Vagina (tissue), 2 donors: ENCODE measurements at regions not wholly inside any gene's neighbourhood (a gene's known extent, or its start where the extent isn't known, plus 50 kb on each side); places are given as distances from the start of the nearest gene placed in this dataset.

Experiments used
- DNase-seq, 2 donors: peaks; one replicate each; pipeline ENCODE4 v3.0.0-alpha.2; 2017; ENCODE audit errors: extremely low spot score in 2 of 2
- H3K27ac ChIP-seq: fragments of 200-600 bp; sonication (generic); one replicate; pipeline ENCODE4 v1.5.1; 2019
- H3K27me3 ChIP-seq: fragments of 200-600 bp; sonication (generic); one replicate; pipeline ENCODE4 v1.5.1; 2019
- H3K36me3 ChIP-seq, 2 donors: fragments of 200-600 bp; sonication (generic); one replicate each; pipeline ENCODE4 v1.5.1; 2017 to 2019
- H3K4me1 ChIP-seq: fragments of 200-600 bp; sonication (generic); one replicate; pipeline ENCODE4 v1.5.1; 2019
- H3K4me3 ChIP-seq, 2 donors: fragments of 200-600 bp; sonication (generic); 1 replicate in 1 of 2; 2 replicates in 1 of 2; pipeline ENCODE4 v1.5.1; 2016 to 2019
- H3K9me3 ChIP-seq: fragments of 200-600 bp; sonication (generic); one replicate; pipeline ENCODE4 v1.5.1; 2019
- CTCF ChIP-seq, 3 experiments: fragments of 450-650 bp in 2 of 3; fragments of 200-600 bp in 1 of 3; sonication (generic) in 1 of 3; IDR thresholded peaks; one replicate each; pipeline ENCODE4 v1.5.1; 2017 to 2019; ENCODE audit warnings: antibody characterized with exemption in 3 of 3, mild to moderate bottlenecking in 2 of 3, moderate library complexity in 2 of 3
- POLR2A ChIP-seq, 2 donors: fragments of 450-650 bp; IDR thresholded peaks; one replicate each; pipeline ENCODE4 v1.6.1; 2017; ENCODE audit warnings: antibody characterized with exemption in 2 of 2, mild to moderate bottlenecking in 2 of 2, moderate library complexity in 2 of 2
- POLR2AphosphoS5 ChIP-seq, 2 donors: sonication (generic); formaldehyde crosslinking; IDR thresholded peaks; one replicate each; pipeline ENCODE4 v1.9.0; 2017; ENCODE audit warnings: antibody characterized with exemption in 2 of 2, mild to moderate bottlenecking in 2 of 2, low read depth in 1 of 2; ENCODE audit not compliant: insufficient read depth in 1 of 2
- intact Hi-C: fragments of 100-400 bp; cut with DNase I; formaldehyde crosslinking; loops from one replicate; pipeline ENCODE4 v1.15.1; 2023

GRCh38 chr5:124133406-124133805, 613.0 kb downstream of the ZNF608 start:
- H3K36me3 ChIP-seq = no peaks in the 10 kb centered on the region
- H3K27me3 ChIP-seq = no peaks in the 10 kb centered on the region
- intact Hi-C loops = no loop called here
- DNase-seq = no peak
- no peaks in the 10 kb centered on the region for H3K4me1 ChIP-seq
- TF ChIP-seq POLR2AphosphoS5 (IDR thresholded peaks at IDR 0.05; ENCODE audit: insufficient read depth in 1 of 2, low read depth in 1 of 2) = no peak
- TF ChIP-seq CTCF (IDR thresholded peaks at IDR 0.05) = no peak
- TF ChIP-seq POLR2A (IDR thresholded peaks at IDR 0.05) = no peak
- no peaks in the 10 kb centered on the region for H3K9me3 ChIP-seq
- no peak overlapping the region for H3K27ac ChIP-seq
- H3K4me3 ChIP-seq = no peak overlapping the region

DNA sequence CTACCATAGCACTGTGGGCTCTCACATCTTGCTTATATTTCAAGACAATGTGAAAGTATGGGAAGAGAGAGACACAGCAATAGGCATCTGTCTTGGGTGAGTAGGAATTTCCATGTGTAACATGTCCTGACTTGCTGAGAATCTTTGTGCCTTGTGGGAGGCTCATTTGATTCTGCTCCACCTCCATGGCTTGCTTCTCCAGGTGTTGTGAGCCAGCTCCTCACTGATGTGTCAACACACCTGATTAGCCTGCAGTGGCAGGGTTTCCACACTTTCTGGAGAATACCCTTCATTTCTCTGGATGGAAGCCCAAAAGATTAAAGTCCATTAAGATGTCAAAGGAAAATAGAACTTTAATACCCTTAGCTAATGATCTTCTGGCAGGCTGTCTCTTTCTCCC, 613.6 kb downstream of the ZNF608 start:
- no peaks in the 10 kb centered on the region for H3K9me3 ChIP-seq
- H3K4me3 ChIP-seq = no peak overlapping the region
- no peak overlapping the region for H3K27ac ChIP-seq
- H3K36me3 ChIP-seq = no peaks in the 10 kb centered on the region
- TF ChIP-seq POLR2A (IDR thresholded peaks at IDR 0.05) = no peak
- no peaks in the 10 kb centered on the region for H3K27me3 ChIP-seq
- DNase-seq = no peak
- intact Hi-C loops = no loop called here
- peaks cover 4% of the 10 kb centered on the region for H3K4me1 ChIP-seq

DNA sequence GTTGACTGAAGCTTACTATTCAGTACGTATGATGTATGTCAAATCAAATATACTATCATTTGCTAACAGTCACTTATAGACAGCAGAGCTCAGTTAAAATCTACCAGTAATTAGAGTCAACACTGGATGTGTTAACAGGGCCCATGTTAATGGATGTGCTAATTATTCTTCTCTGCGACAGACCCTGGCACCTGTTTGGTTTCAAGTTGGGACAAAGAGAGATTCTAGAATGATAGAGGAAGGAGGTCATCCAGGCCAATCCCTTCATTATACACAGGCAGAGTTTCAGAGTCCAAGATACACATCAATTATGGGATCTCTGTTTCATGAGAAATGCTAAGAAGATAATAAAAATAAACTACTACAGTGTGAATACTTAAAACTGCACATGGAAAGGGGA, 615.0 kb downstream of the ZNF608 start:
- no peak for DNase-seq
- H3K27ac ChIP-seq = no peak overlapping the region
- intact Hi-C loops = no loop called here
- no peaks in the 10 kb centered on the region for H3K27me3 ChIP-seq
- H3K36me3 ChIP-seq = no peaks in the 10 kb centered on the region
- no peaks in the 10 kb centered on the region for H3K9me3 ChIP-seq
- H3K4me1 ChIP-seq = peaks cover 12% of the 10 kb centered on the region
- TF ChIP-seq POLR2AphosphoS5 (IDR thresholded peaks at IDR 0.05; ENCODE audit: insufficient read depth in 1 of 2, low read depth in 1 of 2) (no peak), POLR2A (IDR thresholded peaks at IDR 0.05) (no peak), CTCF (IDR thresholded peaks at IDR 0.05) (no peak)
- no peak overlapping the region for H3K4me3 ChIP-seq

GRCh38 chr5:124130816-124131215, 615.6 kb downstream of the ZNF608 start:
- Histone ChIP-seq H3K4me1 (peaks cover 12% of the 10 kb centered on the region), H3K4me3 (no peak overlapping the region), H3K27me3 (no peaks in the 10 kb centered on the region), H3K36me3 (no peaks in the 10 kb centered on the region), H3K27ac (no peak overlapping the region), H3K9me3 (no peaks in the 10 kb centered on the region)
- intact Hi-C loops = no loop called here
- no peak for DNase-seq
- TF ChIP-seq CTCF (IDR thresholded peaks at IDR 0.05) (no peak), POLR2AphosphoS5 (IDR thresholded peaks at IDR 0.05; ENCODE audit: insufficient read depth in 1 of 2, low read depth in 1 of 2) (no peak), POLR2A (IDR thresholded peaks at IDR 0.05) (no peak)

DNA sequence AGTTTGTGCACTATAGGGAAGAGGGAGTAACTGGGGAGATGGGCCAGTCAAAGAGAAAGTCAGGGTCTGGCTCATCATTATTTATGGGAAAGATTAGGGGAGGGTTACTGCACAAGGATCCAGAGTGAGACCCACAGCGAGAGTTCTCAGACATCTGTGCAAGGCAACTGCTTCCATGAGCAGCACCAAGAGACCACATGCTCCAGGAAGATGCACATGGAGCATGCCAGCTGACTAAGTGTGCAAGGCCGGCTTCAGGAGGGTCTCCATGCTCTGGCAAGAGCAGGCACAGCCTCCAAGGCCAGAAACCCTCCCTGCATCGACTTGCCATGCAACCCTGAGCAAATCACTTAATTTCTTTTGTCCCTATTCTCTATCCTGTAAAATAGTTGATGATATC, 616.9 kb downstream of the CSNK1G3 start:
- Histone ChIP-seq H3K36me3 (no peaks in the 10 kb centered on the region), H3K27ac (no peak overlapping the region), H3K4me3 (no peak overlapping the region), H3K4me1 (peaks cover 19% of the 10 kb centered on the region), H3K27me3 (no peaks in the 10 kb centered on the region), H3K9me3 (no peaks in the 10 kb centered on the region)
- intact Hi-C loops = no loop called here
- DNase-seq = no peak
- TF ChIP-seq CTCF (IDR thresholded peaks at IDR 0.05) (no peak), POLR2A (IDR thresholded peaks at IDR 0.05) (no peak), POLR2AphosphoS5 (IDR thresholded peaks at IDR 0.05; ENCODE audit: insufficient read depth in 1 of 2, low read depth in 1 of 2) (no peak)
